GM18907 (cell line): ENCODE measurements at regions not wholly inside any gene's neighbourhood (a gene's known extent, or its start where the extent isn't known, plus 50 kb on each side); places are given as distances from the start of the nearest gene placed in this dataset.
"Not testable (repeated sequence)": the region's sequence is repeated elsewhere in the genome, so short reads cannot be mapped to it uniquely, and the experiment has no call there.

Experiments used
- ATAC-seq: cut with Tn5 transposase; IDR thresholded peaks from one replicate; pipeline ENCODE4 v1.9.1; 2021; ENCODE audit warnings: mild to moderate bottlenecking, moderate library complexity; ENCODE audit not compliant: unreplicated experiment

- no peak for ATAC-seq
These were observed 402.2 kb downstream of the AASDHPPT start for GRCh38 chr11:106479646-106480045.

- ATAC-seq = no peak
These were observed 403.2 kb downstream of the AASDHPPT start for GRCh38 chr11:106480581-106481190.

DNA sequence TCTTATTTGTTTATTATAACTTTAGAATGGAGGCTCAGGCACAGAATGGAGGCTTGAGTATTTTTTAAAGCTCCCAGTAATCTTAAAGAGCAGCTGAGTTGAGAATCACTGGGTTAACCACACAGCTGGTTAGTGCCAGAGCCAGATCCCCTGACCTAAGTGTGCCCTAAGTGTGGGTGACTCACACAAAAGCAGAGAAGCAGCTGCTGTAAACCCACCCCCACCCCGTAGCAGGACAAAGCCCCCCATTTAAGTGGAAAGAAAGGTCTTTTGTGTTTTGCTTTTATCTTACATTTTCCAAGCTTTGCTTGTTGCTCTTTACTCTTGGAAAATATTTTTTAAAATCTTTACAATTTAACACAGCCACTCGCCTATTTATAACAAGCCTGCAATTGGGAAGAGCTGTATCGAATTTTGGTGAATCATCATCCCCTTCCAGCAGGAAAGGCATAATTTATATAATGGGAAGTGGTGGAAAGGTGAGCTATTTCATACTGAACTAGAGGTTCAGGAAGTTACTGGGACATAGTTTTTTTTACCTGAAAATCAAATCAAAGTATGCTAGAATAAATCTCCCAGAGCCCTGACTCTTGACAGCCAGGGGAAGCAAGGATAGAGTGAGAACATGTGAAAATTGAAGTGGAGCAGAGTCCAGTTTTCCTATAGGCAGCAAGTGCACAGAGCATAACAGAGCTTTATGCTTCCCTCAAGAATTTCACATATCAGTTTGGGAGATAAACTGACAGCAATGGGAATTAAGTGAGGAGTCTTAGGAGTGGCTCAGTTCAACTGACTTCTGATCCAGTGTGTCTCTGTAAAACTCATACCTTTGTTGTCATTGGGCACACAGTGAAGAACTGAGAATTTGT, 405.7 kb downstream of the AASDHPPT start:
- ATAC-seq = no peak

- no peak for ATAC-seq
These were observed 414.3 kb downstream of the AASDHPPT start for GRCh38 chr11:106491751-106492150.

DNA sequence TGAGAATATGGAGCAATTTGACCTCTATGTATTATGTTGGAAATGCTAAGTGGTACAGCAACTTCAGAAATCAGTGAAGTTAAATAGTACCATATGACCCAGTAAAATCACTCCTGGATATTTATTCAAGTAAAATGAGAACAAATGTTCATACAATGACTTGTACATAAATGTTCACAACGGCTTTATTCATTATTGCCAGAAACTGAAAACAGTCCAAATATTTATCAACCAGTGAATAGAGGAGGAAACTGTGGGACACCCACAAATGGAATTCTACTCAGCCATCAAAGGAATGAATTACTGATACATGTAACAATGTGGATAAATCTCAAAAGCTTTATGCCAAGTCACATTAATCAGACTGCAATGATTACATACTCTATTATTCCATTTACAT, 416.3 kb downstream of the AASDHPPT start:
- no peak for ATAC-seq

DNA sequence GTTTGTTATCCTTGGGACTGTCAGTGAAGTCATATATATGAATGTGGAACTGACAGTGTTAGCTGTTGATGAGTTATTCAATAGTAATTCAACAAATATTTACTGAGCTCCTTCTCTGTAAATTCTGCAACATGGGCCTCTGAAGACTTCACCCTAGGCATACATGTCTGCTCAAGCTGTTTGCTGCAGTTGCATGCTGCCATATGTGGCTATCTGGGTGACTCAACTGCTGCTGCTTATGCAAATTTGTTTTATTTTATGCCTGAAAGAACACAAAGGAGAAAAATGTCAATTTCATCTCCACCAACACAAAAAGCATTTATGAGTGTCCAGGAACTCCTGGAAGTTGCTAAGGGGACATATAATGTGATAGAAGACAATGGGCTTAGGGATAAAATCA, 417.6 kb downstream of the AASDHPPT start:
- ATAC-seq = no peak

DNA sequence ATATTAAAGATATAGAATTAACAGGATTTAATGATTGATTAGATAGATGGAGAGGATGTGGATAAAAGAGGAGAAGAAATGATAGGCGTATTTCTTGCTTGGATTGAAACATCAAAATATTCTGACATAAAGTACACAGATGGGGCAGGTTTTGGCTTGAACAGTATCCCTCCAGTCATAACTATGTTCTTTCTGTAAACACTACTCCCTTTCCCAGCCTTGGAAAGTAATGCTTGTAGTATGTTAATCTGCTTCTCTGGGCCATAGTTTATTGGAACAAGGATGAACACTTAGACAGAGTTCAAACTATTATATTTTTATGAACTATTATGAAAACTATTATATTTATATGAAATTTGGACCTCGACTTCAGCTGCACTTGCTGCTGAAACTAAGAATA, 419.2 kb downstream of the AASDHPPT start:
- ATAC-seq = no peak

DNA sequence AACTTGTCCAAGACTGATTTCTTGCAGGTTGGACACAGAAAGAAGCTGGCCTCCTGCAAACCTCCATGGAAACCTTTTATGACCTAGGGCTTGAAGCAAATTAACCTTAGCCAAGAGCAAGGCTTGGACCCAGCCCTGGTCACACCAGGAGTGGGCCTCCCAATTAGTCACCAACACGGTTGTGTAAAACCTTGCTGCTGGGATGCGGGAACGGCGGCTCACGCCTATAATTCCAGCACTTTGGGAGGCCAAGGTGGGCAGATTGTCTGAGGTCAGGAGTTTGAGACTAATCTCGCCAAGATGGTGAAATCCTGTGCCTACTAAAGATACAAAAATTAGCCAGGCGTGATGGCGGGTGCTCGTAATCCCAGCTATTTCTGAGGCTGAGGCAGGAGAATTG, 419.9 kb downstream of the AASDHPPT start:
- no peak for ATAC-seq

DNA sequence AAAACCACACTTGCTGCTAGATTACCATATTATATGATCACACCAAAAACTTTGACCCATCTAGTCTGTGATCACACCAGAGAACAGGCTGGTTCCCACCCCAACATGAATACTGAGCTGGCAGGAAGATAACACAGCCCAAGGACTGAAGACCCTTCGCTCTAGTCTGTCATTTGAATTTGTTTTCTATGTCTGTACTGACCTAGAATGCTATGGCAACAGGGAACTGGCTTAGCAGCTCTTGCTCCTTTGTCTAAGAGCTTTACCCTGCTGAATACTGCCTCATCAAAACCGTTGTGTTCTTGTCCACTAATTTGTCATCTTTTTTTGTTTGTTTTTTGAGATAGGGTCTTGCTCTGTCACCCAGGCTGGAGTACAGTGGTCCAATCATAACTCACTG, 420.4 kb downstream of the AASDHPPT start:
- ATAC-seq = no peak

- no peak for ATAC-seq
These were observed 426.4 kb downstream of the AASDHPPT start for GRCh38 chr11:106503901-106504300.

GRCh38 chr11:106507645-106508306, 430.3 kb downstream of the AASDHPPT start:
- ATAC-seq = no peak

DNA sequence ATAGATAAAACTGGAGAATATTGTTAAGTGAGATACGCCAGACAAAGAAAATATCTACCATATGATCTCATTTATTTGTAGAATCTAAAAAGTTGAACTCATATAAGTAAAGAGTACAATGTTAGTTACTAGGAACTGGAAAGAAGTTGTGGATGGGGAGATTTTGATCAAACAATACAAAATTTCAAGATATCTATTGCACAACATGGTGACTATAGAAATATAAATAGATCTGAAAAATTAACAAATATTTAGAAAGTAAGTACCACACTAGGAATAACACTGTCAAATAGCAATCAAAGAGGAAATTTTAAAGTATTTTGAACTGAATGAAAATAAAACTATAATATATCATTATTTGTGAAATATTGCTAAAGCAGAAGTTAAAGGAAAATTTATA, 437.2 kb downstream of the AASDHPPT start:
- no peak for ATAC-seq

- ATAC-seq = no peak
These were observed 440.0 kb downstream of the AASDHPPT start for GRCh38 chr11:106517426-106517825.

DNA sequence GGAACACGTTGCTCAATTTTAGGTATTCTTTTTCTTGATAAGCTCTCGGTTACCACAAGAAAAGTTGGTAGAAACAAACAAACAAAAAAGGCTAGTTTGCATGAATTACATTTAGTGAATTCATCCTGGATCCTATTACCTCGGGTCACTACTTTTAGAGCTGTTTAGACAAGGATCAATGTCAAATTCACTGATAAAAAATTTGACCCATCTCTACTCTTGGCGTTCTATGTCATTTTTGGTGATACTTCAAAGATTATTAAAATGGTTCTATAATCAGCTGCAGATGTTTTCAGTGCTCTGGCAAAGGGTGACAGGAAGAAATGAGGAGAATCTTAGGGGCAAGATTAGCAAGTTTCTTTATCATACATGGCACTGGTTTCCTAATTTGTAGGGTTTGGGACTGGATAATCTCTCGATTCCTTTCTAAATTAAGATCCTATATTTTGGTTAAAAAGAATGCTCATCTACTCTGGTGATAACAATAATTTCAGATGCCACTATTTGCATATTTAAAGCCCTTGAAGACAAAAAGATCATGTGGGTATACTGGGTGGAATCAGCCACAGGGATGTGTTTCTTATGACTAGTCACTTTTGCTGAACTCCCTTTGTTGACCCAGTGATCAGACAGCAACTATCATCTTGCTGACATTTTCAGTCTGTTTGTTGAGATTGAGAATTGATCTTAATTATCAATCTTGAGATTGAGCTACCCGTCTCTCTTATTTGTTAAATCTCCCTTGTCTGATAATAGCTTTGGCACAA, 442.9 kb downstream of the AASDHPPT start:
- no peak for ATAC-seq

- ATAC-seq = no peak
These were observed 443.5 kb downstream of the AASDHPPT start for GRCh38 chr11:106520920-106521319.

DNA sequence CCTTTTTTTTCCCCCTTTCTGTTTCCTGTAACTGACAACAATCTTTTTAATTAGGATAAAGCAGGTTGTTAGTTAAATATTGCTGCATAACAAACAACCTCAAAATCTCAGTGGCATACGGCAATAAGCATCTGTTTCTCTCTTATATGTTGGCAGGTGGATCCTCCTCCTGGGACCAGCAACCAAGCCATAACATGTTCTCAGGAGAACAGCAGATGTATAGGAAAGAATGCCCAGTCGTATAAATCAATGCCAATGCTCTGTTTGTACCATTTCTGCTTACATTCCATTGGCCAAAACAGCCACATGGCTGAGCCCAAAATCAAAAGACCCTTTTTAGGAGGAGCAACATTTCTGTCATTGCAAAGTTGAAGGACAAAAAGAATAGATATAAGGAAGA, 445.7 kb downstream of the AASDHPPT start:
- no peak for ATAC-seq

DNA sequence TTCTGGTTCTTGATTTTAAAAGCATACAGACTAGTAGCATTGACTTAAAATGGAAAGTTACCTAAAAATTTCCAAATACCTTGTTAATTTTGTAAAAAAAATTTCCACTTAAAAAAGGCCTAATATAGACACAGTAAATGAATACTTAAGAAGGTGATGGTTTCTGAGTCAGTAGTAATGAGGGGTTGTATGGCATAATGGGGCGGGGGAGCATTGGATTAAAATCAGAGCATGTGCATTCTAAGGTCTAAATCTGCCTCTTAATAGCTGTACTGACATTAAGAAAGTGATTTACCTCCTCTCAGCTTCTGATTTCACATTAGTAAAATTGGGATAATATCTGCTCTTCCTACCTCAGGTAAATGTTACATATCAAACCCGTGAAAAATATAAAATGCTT, 446.5 kb downstream of the AASDHPPT start:
- no peak for ATAC-seq

DNA sequence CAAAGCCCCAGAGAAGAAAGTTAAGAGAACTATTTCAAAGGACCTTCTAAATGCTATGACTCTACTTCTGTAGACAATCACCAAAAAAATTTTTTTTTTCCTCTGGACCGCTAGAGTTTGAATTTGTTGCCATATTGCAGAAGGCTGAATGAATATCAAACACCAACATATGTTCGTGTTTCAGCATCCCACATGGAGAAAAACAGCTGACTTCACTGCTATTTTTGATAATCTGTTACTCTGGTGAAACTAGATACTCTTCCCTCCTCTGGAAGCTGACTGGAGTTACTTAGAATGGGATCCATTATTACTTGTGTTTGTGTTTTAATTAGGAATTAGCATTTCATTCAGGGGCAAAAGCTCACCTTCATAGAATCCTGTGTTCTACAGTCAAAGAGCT, 447.0 kb downstream of the AASDHPPT start:
- ATAC-seq = no peak

- not testable (repeated sequence) for ATAC-seq
These were observed 454.2 kb downstream of the AASDHPPT start for GRCh38 chr11:106531648-106532047.

- ATAC-seq = no peak
These were observed 455.6 kb downstream of the AASDHPPT start for GRCh38 chr11:106533046-106533445.

DNA sequence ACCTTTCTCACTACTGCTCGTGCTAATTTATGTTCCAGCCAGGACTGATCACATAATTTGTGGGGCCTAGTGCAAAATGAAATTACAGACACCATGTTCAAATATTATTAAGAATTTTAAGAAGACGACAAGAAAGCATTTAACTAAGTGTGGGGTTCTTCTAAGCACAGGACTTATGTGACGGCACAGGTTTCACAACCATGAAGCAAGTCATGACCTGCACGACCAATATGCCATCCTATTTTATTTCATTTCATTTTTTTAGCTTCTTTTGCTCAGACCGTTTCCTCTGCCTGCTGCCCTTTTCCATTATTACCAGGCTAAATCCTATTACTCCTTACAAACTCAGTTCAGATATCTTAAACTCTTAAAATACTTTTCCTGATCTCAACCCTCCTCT, 462.5 kb downstream of the AASDHPPT start:
- no peak for ATAC-seq
